ENCODE measurements at regions not wholly inside any gene's neighbourhood (a gene's known extent, or its start where the extent isn't known, plus 50 kb on each side); places are given as distances from the start of the nearest gene placed in this dataset.

DNA sequence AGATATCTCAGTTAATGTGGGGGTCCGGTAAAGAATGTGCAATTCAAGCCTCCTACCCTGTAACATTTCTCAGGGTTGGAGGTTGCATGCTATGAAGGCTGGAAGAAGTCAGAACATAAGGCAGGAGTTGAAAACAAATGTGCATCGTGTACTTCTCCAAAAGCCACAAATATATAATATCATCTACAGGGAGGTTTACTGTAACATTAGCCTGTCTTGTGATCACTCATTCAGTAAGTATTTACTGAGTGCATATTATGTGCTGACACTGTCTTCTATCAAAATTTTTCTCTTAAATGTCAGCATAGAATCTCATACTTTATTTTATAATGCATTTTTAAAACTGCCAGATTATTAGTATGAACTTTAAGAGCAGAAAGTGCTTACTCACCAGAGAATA lies 105.6 kb upstream of the ZNF366 start:
- DNase-seq = no peak
- Histone ChIP-seq H4K20me1 (ENCODE audit: control insufficient read depth, insufficient read depth, insufficient read length) (no peaks in the 10 kb centered on the region), H3K14ac (ENCODE audit: insufficient read depth, low read length) (no peak overlapping the region), H3T11ph (ENCODE audit: low read length) (no peak overlapping the region), H2AFZ (ENCODE audit: low read length) (no peak overlapping the region), H3K9me3 (ENCODE audit: control insufficient read depth, low read depth, low read length) (no peaks in the 10 kb centered on the region), H2BK20ac (ENCODE audit: low read depth, low read length, poor library complexity, severe bottlenecking) (no peak overlapping the region), H2BK15ac (ENCODE audit: low read depth, low read length) (no peak overlapping the region), H3K18ac (ENCODE audit: insufficient read length, low read depth, low read length) (no peak overlapping the region), H3K56ac (ENCODE audit: insufficient read length, low read depth, low read length) (no peak overlapping the region), H3K4ac (ENCODE audit: low read depth, low read length) (no peak overlapping the region), H3K23ac (ENCODE audit: insufficient read length, low read depth, low read length) (no peak overlapping the region), H3K27me3 (ENCODE audit: insufficient read depth, low read length) (no peaks in the 10 kb centered on the region), H3K23me2 (ENCODE audit: insufficient read length, low read depth, low read length, poor library complexity, severe bottlenecking) (no peaks in the 10 kb centered on the region), H2BK5ac (ENCODE audit: insufficient read length, low read length) (no peak overlapping the region), H2AK5ac (ENCODE audit: insufficient read length, low read length) (no peak overlapping the region), H2BK120ac (ENCODE audit: low read depth, low read length, poor library complexity, severe bottlenecking) (no peak overlapping the region), H4K91ac (ENCODE audit: insufficient read length, low read depth, low read length) (no peak overlapping the region), H3K27ac (ENCODE audit: insufficient read length, low read depth, low read length) (no peak overlapping the region), H3K79me1 (ENCODE audit: insufficient read depth, low read depth, low read length, poor library complexity, severe bottlenecking) (no peaks in the 10 kb centered on the region), H3K4me2 (ENCODE audit: insufficient read depth, insufficient read length, low read length) (no peak overlapping the region), H2BK12ac (ENCODE audit: insufficient read length, low read depth, low read length) (no peak overlapping the region), H4K5ac (ENCODE audit: insufficient read length, low read depth, low read length) (no peak overlapping the region), H3K4me1 (ENCODE audit: insufficient read depth, low read length) (no peaks in the 10 kb centered on the region), H3K9ac (ENCODE audit: extremely low read depth, insufficient read length, low read length) (no peak overlapping the region), H3K79me2 (ENCODE audit: insufficient read depth, low read length) (no peaks in the 10 kb centered on the region), H4K8ac (replicated peaks; ENCODE audit: insufficient read length, low read depth, low read length) (no peak overlapping the region)
- Mint-ChIP-seq H3K27me3 (ENCODE audit: low read depth) (no peaks in the 10 kb centered on the region), H3K36me3 (ENCODE audit: insufficient read depth in 1 of 3, low read depth in 3 of 3) (no peaks in the 10 kb centered on the region), H3K4me3 (no peak overlapping the region), H3K4me1 (peaks cover 9 to 10% of the 10 kb centered on the region in 2 experiments), H3K9me3 (no peaks in the 10 kb centered on the region), H3K27ac (no peak overlapping the region)
- no CpG with 5 or more reads among the region's 2 CpGs for WGBS (ENCODE audit: extremely low coverage, insufficient read length, low lambda C conversion rate)
- TF ChIP-seq, protein P1, sequence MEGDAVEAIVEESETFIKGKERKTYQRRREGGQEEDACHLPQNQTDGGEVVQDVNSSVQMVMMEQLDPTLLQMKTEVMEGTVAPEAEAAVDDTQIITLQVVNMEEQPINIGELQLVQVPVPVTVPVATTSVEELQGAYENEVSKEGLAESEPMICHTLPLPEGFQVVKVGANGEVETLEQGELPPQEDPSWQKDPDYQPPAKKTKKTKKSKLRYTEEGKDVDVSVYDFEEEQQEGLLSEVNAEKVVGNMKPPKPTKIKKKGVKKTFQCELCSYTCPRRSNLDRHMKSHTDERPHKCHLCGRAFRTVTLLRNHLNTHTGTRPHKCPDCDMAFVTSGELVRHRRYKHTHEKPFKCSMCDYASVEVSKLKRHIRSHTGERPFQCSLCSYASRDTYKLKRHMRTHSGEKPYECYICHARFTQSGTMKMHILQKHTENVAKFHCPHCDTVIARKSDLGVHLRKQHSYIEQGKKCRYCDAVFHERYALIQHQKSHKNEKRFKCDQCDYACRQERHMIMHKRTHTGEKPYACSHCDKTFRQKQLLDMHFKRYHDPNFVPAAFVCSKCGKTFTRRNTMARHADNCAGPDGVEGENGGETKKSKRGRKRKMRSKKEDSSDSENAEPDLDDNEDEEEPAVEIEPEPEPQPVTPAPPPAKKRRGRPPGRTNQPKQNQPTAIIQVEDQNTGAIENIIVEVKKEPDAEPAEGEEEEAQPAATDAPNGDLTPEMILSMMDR (conservative IDR thresholded peaks at IDR 0.05) = no peak

Data from H9 (cell line).